ENCODE measurements at regions not wholly inside any gene's neighbourhood (a gene's known extent, or its start where the extent isn't known, plus 50 kb on each side); places are given as distances from the start of the nearest gene placed in this dataset.

DNA sequence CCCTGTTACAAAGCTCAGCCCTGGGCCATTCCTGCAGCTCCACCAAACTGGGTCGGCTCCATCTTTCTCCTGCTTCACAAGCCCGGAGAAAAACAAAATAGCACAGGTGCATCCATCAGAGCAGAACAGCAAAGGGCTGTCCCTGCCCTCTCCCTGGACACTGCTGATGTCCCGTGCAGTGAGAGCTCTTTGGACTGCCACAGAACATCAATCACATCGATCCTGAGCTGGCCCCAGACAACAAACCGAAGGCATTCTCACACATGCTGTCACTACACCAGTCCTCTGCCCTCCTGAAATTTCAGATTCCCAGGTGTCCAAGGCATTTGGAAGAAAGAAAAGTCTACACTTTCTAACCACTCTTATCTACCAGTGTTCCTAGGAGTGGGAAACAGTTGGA, 427.1 kb upstream of the ZMIZ1 start:
- Histone ChIP-seq H3K4me3 (ENCODE audit: low read depth, low read length) (no peak overlapping the region), H3K27me3 (replicated peaks) (no peaks in the 10 kb centered on the region), H3K36me3 (replicated peaks) (no peaks in the 10 kb centered on the region), H3K27ac (no peak overlapping the region)
- in situ Hi-C loops (cut with HindIII; ENCODE audit: low pct_ligation_motif_present, low sequenced_read_pairs): no loop called here
- DNase-seq: no peak
- TF ChIP-seq, protein P1, sequence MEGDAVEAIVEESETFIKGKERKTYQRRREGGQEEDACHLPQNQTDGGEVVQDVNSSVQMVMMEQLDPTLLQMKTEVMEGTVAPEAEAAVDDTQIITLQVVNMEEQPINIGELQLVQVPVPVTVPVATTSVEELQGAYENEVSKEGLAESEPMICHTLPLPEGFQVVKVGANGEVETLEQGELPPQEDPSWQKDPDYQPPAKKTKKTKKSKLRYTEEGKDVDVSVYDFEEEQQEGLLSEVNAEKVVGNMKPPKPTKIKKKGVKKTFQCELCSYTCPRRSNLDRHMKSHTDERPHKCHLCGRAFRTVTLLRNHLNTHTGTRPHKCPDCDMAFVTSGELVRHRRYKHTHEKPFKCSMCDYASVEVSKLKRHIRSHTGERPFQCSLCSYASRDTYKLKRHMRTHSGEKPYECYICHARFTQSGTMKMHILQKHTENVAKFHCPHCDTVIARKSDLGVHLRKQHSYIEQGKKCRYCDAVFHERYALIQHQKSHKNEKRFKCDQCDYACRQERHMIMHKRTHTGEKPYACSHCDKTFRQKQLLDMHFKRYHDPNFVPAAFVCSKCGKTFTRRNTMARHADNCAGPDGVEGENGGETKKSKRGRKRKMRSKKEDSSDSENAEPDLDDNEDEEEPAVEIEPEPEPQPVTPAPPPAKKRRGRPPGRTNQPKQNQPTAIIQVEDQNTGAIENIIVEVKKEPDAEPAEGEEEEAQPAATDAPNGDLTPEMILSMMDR (IDR thresholded peaks at IDR 0.05; ENCODE audit: low read depth, low read length, missing control alignments): no peak

DNA sequence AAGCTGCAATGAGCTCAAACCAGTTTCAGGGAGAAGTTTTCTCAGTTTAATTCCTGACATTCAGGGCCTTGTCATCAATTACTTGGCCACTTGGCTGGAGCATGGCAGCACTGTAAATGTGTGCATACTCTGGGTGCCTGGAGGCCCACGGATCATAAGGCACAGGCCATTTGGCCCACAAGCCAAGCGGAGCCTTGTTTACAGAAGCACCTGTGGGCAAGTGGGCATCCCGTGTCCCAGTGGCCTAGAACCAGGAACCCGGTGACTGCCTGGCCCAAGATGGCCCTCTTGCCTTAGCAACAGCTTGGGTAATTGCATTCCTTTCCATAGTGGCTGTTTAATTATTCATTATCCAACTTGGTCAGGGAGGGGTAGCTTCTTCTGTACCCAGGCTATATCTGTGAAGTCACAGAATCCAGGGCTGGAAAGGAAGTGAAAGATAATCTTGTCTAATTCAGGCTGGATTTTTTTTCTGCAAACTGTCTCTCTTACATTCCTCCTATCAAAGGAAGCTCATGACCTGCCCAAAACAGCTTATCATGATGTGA, 426.4 kb upstream of the ZMIZ1 start:
- no peaks in the 10 kb centered on the region for H3K27me3 ChIP-seq (replicated peaks)
- H3K4me3 ChIP-seq (ENCODE audit: low read depth, low read length): no peak overlapping the region
- TF ChIP-seq, protein P1 (IDR thresholded peaks at IDR 0.05; ENCODE audit: low read depth, low read length, missing control alignments): no peak
- no peak overlapping the region for H3K27ac ChIP-seq
- H3K36me3 ChIP-seq (replicated peaks): no peaks in the 10 kb centered on the region
- no peak for DNase-seq
- in situ Hi-C loops (cut with HindIII; ENCODE audit: low pct_ligation_motif_present, low sequenced_read_pairs): no loop called here

DNA sequence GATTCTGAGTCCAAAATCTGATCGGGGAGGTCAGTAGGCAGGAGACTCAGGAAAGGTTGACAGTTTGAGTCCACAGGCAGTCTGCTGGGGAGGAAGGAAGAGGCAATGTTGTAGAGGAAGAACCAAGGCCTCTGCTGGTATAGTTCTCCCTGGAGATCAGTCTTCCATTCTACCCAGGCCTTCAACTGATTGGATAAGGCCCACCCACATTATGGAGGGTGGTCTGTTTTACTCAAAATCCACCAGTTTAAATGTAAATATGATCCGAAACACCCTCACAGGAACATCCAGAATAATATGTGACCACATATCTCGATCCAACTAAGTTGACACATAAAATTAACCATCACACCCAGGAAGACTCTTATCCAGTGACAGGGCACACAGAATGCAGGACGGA, 425.3 kb upstream of the ZMIZ1 start:
- no peak overlapping the region for H3K4me3 ChIP-seq (ENCODE audit: low read depth, low read length)
- no peak overlapping the region for H3K27ac ChIP-seq
- TF ChIP-seq, protein P1 (IDR thresholded peaks at IDR 0.05; ENCODE audit: low read depth, low read length, missing control alignments): no peak
- DNase-seq: no peak
- in situ Hi-C loops (cut with HindIII; ENCODE audit: low pct_ligation_motif_present, low sequenced_read_pairs): no loop called here
- H3K36me3 ChIP-seq (replicated peaks): no peaks in the 10 kb centered on the region
- H3K27me3 ChIP-seq (replicated peaks): peaks cover 2% of the 10 kb centered on the region

DNA sequence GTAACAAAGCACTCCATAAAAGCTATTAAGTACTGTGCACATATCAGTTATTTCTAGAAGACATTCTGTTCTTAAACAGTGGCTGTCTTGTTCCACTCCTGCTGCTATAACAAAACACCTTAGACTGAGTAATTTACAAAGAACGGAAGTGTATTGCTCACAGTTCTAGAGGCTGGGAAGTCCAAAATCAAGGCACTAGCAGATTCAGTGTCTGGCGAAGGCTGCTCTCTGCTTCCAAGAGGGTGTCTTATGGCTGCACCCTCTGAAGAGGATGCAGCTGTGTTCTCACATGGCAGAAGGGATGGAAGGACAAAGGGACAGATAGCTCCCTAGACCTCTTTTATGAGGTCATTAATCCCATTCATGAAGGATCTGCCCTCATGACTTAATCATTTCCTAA, 424.2 kb upstream of the ZMIZ1 start:
- no peak for DNase-seq
- H3K4me3 ChIP-seq (ENCODE audit: low read depth, low read length): no peak overlapping the region
- in situ Hi-C loops (cut with HindIII; ENCODE audit: low pct_ligation_motif_present, low sequenced_read_pairs): no loop called here
- peaks cover 3% of the 10 kb centered on the region for H3K27me3 ChIP-seq (replicated peaks)
- H3K36me3 ChIP-seq (replicated peaks): no peaks in the 10 kb centered on the region
- no peak overlapping the region for H3K27ac ChIP-seq
- TF ChIP-seq, protein P1 (IDR thresholded peaks at IDR 0.05; ENCODE audit: low read depth, low read length, missing control alignments): no peak

DNA sequence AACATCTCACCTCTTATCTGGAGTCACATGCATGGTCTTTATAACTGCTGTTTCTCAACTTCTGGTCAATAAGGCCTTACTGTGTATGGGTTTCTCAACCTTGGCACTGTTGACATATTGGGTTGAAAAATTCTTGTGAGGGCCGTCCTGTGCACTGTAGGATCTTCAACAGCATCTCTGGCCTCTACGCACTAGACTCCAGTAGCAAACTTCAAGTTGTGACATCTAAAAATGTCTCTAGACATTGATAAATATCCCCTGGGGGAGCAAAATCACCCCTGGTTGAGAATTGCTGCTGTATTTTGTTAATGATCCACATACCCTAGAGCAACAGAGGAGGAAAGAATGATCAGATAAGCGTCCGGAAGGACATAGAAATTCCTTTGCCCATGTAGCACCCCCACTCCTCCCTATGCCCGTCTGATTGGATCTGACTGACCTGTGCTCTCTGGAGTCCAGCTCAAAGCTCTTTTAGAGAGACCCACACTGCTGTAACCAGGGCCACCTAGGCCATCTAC, 423.5 kb upstream of the ZMIZ1 start:
- TF ChIP-seq, protein P1 (IDR thresholded peaks at IDR 0.05; ENCODE audit: low read depth, low read length, missing control alignments): no peak
- no peak for DNase-seq
- no peak overlapping the region for H3K4me3 ChIP-seq (ENCODE audit: low read depth, low read length)
- H3K27me3 ChIP-seq (replicated peaks): peaks cover 5% of the 10 kb centered on the region
- no peaks in the 10 kb centered on the region for H3K36me3 ChIP-seq (replicated peaks)
- H3K27ac ChIP-seq: no peak overlapping the region
- in situ Hi-C loops (cut with HindIII; ENCODE audit: low pct_ligation_motif_present, low sequenced_read_pairs): no loop called here

DNA sequence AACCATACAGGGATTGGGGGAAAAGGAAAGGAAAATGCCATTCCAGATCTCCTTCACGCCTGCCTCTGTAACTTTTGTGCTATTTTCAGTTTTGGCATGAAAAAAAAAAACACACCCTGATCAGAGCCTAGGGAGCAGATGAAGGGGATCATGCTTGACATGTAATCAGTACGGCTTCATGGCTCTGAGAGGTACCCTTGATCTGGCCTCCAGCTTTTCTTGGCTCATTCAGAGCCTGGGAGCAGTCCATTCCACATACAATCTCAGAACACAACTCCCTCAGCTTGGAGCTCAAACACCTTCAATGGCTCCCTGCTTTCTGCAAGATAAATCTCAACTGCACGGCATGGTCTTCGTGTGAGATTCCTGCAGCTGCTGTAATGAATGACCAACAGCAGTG, 422.8 kb upstream of the ZMIZ1 start:
- H3K36me3 ChIP-seq (replicated peaks): no peaks in the 10 kb centered on the region
- in situ Hi-C loops (cut with HindIII; ENCODE audit: low pct_ligation_motif_present, low sequenced_read_pairs): no loop called here
- no peak overlapping the region for H3K27ac ChIP-seq
- peaks cover 5% of the 10 kb centered on the region for H3K27me3 ChIP-seq (replicated peaks)
- TF ChIP-seq, protein P1 (IDR thresholded peaks at IDR 0.05; ENCODE audit: low read depth, low read length, missing control alignments): no peak
- no peak overlapping the region for H3K4me3 ChIP-seq (ENCODE audit: low read depth, low read length)
- DNase-seq: no peak

Measured in brain microvascular endothelial cell (primary cell).